ENCODE measurements at regions not wholly inside any gene's neighbourhood (a gene's known extent, or its start where the extent isn't known, plus 50 kb on each side); places are given as distances from the start of the nearest gene placed in this dataset.

DNA sequence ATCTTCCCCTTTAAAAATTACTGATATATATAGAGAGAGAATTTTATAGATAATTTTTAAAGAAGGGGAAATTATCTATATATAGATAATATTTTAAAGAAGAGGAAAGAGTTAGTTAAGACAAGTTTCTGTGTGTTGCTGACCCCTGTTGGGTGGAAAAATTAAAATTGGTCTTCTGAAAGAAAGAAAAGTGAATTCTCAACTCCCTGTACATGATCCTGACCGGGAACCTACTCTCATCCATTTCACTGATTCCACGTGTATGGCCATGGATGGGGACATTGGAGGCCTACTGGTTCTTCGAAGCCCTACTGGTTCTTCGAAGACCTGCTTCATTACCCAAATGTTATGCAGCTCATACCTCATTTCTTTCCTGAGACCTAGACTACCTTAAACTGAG is 53.0 kb upstream of the TCF21 start:
- Mint-ChIP-seq H3K4me1 (peaks cover 7% of the 10 kb centered on the region), H3K4me3 (no peak overlapping the region), H3K27ac (no peak overlapping the region), H3K9me3 (no peaks in the 10 kb centered on the region), H3K36me3 (no peaks in the 10 kb centered on the region)
- DNase-seq (ENCODE audit: low spot score in 2 of 2) (no peak), ATAC-seq (no peak)

DNA sequence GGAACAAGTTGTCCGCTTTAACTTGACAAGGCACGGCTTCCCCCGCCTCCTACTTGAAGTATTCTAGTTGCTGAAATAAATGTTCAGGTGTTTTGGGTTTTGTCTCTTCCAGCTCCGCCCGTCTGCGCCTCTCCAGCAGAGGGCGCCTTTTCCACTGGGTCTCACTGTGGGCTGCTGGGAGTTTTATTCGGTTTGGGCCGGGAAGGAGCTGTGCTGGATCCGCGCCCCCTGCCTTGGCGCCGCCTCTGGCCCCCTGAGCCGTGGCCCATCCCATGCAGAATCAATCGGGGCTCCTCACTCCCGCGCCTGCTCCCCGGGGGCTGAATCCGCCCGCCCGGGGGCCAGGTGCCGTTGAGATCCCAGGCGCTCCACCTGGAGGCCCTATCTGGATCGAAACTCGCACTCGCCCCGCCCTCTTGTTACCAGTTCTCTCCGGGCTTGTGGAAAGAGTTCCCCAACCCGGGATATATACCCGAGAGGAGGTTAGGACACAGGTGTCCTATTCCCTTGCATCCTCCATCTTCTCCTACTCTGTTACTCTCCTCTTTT is 51.0 kb upstream of the TCF21 start:
- peaks cover 7% of the 10 kb centered on the region for H3K4me1 Mint-ChIP-seq
- H3K9me3 Mint-ChIP-seq = no peaks in the 10 kb centered on the region
- DNase-seq (ENCODE audit: low spot score in 2 of 2) (peak; percentile 46 to 71), ATAC-seq (peak; percentile 79)
- no peaks in the 10 kb centered on the region for H3K36me3 Mint-ChIP-seq
- no peak overlapping the region for H3K27ac Mint-ChIP-seq
- peak overlapping the region; percentile 58 for H3K4me3 Mint-ChIP-seq

Measured in stimulated activated effector memory CD8-positive, alpha-beta T cell treated with anti-CD3 and anti-CD28 coated beads, Interleukin-12 subunit alpha, Interleukin-12 subunit beta, amount 100 ng/mL, for 72 hours (primary cell).